ENCODE measurements at regions not wholly inside any gene's neighbourhood (a gene's known extent, or its start where the extent isn't known, plus 50 kb on each side); places are given as distances from the start of the nearest gene placed in this dataset.
"Not testable (repeated sequence)": the region's sequence is repeated elsewhere in the genome, so short reads cannot be mapped to it uniquely, and the experiment has no call there.

DNA sequence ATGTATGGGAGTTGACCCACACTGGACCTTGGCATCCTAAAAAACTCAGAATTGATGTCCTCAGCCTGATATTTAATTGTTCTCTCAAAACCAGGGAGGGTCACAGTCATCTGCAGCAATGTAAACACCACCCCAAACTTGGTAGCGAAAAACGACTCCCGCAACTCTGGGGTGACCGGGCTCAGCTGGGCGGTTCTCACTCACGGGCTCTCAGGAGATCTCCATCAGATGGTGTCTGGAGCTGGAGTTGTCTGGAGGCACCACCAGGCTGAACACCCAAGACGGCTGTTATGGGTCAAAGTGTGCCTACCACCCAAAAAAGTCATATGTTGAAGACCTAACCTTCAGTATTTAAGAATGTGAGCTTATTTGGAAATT is 50.9 kb upstream of the NXT1 start:
- intact Hi-C loops (cut with DNase I) = no loop called here
- DNase-seq (ENCODE audit: low spot score) = peak; percentile 71

DNA sequence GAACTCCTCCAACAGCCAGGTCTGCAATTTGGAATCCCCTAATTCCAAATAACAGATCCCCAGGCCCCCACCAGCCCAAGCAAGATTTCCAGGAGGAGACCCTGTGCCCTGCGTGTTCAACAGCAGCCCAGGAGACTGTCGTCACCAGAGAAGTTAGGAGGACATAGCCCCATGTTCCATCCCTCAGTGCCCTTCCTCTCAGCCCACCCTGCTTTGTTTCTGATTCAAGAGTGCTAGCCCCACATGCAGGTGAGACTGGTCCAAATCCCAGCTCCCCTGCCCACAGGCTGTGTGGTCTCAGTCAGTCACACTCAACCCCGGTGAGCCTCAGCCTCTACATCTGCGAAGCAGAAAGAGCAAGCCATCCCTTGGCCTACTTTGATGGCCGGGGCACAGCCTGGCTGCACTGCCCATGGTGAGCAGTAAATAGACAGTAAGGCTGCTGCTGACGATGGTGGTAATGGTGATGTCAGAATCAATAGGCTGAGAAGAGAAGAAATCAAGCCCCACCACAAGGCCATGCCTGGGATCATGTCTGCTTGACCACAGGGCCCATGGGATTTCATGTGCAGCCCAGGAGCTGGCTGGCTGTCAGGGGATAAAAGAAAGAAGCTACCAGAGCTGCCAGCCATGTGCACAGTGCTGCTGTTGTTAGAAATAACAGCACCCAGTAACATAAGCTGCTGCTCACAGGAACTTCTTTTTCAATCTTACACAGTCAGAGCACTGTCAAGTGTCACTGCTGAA is 51.5 kb upstream of the NXT1 start:
- DNase-seq (ENCODE audit: low spot score) = peak; percentile 31
- intact Hi-C loops (cut with DNase I) = no loop called here

DNA sequence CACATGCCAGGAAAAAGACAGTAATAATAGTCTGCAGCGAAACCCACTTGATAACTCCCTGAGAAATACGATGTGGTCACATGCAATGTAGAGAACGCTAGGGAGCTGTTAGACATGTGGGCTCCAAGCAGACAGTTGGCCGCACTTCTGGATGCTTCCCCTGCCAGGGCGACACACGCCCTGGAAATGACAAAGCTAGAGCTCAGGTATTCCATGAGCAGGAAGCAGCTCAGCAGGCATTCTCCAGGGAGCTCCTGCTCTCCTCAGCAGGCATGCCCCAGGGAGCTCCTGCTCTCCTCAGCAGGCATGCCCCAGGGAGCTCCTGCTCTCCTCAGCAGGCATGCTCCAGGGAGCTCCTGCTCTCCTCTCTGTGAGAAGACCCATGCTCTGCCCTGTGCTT is 52.4 kb upstream of the NXT1 start:
- intact Hi-C loops (cut with DNase I) = no loop called here
- peak; percentile 59 for DNase-seq (ENCODE audit: low spot score)

DNA sequence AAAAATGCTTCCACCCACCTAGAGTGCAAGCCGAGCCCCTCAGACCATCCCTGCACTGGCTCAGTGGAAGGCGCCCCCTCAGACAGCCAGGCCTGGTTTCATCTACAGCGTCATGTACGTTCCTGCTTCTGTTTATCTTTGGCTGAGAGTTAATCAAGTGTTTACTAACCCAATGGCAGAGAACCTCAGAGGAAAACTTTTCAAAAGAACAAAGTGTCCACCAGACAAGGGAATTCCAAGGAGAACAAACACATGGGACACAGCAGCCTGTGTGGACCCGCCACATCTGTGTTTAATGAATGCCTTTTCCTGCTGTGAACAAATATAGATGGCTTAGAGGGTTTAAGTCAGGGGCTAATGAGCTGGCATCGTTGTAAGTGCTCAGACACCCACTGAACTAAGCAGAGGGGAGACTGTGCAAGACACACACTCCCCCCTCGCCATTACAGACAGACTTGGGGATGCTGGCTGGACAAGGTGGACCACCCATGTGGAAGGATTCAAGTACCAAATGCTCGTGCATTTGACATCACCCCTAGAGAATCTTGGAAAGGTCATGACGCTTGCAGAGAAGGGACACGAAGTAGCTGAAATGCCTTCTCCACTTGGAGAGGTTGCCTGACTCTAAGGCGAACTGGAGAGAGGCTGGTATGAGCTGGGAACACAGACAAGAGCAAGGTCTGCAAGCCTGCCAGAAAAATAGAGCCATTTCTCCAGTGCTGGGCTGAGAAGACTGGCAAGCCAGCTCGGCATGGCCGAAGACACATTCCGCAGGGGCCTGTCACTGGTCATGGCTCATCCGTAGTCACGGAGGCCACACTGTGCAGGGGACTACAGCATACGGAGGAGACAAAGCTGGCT is 53.5 kb upstream of the NXT1 start:
- peak; percentile 20 for DNase-seq (ENCODE audit: low spot score)
- intact Hi-C loops (cut with DNase I) = no loop called here

DNA sequence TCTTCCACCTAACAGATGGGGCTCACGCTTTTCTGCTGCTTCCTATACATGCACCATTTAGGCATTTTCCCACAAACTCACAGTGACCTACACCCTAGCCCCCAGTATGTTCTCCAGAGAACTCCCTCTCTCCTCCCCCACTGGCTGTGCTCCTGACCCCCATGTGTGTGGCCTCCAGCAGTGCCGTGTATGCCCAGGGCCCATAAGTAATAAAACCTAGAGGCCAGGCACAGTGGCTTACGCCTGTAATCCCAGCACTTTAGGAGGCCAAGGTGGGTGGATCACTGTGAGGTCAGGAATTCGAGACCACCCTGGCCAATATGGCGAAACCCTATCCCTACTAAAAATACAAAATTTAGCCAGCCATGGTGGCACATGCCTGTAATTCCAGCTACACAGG is 54.7 kb upstream of the NXT1 start:
- DNase-seq (ENCODE audit: low spot score) = peak; percentile 24
- intact Hi-C loops (cut with DNase I) = no loop called here

DNA sequence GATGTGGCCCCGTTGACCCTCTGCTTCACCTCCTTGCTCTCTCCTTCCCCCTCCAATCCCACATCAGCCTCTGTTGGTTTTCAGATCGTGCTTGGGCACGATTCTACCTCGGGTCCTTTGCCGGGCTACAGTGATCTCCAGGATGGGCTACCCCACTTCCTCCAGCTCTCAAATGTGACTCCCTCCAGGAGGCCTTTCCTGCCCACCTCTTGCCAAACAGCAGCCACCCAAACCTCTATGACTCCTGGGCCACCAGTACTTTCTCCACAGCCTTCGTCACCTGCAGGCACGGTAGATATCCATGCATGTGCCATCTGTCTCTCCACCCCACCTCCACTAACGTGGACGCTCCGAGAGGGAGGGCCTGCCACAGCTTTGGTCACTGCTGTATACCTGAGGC is 55.9 kb upstream of the NXT1 start:
- DNase-seq (ENCODE audit: low spot score) = peak; percentile 62
- intact Hi-C loops (cut with DNase I) = no loop called here

DNA sequence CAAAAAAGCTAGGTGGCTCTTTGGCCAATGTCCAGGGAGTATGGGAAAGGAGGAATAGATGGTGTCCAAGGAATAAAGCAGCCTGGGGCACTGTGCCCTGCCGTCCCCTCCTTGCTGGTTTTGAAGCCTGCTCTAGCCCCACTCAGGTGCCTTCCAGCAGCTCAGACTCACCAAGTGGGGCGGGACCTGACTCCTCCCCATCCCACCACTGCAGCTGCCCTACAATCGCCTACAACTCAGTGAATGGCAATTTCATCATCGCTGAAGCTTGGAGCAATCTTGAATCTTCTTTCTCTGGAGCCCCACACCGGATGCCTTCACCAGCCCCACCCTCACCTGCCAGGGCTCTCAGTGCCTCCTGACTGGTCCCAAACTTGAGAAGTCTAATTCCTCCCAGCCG is 56.4 kb upstream of the NXT1 start:
- intact Hi-C loops (cut with DNase I) = no loop called here
- DNase-seq (ENCODE audit: low spot score) = peak; percentile 57

DNA sequence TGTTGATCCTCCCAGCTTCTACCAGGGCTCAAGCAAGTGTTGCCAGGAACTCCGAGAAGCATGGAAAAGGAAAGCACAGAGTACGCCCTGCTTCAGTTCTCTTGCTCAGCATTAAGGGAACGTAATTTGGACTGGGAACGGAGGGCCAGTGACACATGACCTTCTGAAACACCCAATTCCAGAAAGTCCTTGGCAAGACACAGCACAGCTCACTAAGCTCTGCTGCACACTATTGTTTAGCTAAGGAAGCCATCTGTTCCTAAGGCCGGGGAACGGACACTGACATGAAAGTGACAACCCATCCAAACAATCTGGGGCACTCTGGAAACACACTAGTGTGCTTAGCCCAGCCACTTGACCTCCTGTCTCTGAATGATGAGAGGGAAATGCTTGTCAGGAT is 56.9 kb upstream of the NXT1 start:
- peak; percentile 74 for DNase-seq (ENCODE audit: low spot score)
- intact Hi-C loops (cut with DNase I) = no loop called here

DNA sequence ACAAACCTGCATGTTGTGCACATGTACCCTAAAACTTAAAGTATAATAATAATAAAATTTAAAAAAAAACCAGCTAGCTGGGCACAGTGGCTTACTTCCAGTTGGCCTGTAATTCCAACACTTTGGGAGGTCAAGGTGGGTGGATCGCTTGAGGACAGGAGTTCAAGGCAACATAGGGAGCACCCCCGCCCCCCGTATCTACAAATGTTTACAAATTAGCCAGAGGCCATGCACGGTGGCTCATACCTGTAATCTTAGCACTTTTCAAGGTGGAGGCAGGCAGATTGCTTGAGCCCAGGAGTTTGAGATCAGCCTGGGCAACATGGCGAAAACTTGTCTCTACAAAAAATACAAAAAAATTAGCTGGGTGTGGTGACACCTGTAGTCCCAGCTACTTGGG is 58.3 kb upstream of the NXT1 start:
- DNase-seq (ENCODE audit: low spot score) = peak; percentile 10
- intact Hi-C loops (cut with DNase I) = not testable (repeated sequence)

DNA sequence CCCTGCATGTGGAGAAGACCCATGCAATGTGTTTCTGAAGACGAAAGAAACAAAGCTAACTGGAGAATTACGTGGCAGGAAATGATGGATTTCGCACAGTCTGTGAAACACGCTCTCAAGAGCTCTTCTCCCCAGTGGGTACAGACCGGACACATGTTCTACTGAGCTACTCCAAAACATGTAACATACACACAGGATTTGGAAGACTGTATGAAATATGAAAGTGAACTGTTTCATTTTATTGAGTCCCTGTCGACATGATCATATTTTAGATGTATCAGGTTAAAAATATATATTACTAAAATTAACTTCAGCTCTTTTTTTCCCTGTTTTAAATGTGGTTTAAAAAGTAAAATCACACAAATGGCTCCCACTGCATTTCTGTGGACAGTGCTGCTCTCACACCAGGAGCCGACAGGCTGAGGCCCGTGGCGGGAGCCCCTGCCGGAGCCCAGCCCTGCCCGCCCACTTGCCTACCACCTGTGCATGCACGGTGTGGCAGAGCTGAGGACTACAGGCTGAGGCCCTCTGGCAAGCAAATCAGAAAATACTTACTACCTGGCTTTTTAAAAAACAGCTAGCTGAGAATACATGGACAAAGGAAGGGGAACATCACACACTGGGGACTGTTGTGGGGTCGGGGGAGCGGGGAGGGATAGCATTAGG is 58.9 kb upstream of the NXT1 start:
- intact Hi-C loops (cut with DNase I) = no loop called here

DNA sequence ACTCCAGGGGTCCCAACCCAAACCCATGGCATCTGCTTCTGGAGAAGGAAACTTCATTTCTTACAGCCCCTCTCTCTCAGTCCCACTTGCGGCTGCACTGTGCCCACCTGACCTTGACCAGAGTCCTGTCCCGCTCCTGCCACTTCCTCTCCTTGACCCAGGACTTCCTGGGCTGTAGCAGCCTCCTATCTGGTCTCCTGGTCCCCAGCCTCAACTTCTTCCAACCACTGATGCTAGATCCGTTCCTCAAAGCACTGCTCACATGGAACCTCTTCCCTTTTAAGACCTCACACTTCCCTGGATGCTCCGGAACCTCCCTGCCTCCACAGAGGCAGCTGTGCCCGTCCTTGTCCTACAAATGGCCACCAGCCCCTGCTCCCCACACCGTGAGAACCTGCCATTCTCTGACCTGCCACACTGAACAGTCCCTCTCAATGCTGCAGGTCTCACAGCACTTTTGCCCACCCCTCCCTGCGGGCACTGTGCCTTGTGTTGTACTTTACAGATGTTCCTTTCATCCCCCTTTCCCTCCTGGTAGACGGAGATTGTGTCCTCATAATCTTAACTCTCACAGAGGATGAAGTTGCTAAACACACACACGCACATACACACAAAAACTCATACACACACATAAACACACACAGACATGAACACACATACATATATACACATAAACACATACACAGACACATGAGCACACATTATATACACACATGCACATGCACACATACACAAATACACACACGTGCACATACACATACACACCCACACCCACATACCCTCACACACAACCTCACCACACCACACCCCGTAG is 59.6 kb upstream of the NXT1 start:
- DNase-seq (ENCODE audit: low spot score) = peak; percentile 66
- intact Hi-C loops (cut with DNase I) = no loop called here

More for the DNA sequence above, 58.9 kb upstream of the NXT1 start:
- DNase-seq (ENCODE audit: low spot score) = peak; percentile 3

DNA sequence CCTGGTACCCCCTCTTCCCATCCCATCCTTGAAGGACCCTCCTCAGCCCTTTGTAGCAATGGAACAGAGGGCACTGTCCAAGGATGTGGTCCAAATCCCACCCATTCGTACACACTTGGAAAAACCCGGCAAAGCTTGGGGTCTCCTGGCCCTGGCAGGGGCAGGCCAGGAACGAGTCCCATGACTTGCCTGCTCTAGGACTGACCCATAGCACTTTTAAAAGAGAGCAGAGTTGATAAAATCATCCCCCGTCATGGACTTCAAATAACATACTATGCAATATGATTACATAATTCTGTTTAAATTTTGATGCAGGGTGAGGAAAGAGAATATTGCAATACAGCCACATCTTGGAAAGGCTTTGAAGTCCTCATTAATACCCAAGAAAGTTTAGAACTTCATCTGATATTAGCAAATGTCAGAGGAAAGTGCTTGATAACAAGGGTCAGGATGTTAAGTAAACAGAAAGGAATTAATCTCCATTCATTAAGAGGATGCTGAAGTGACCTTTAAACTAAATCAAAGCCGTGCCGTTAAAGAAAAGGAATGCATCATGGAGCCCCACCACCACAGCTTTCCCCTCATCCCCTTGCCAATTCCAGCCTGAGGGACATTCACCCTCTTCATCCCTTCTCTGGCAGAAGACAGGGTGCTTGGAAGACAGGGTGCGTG is 60.7 kb upstream of the NXT1 start:
- intact Hi-C loops (cut with DNase I) = no loop called here
- DNase-seq (ENCODE audit: low spot score) = peak; percentile 26

DNA sequence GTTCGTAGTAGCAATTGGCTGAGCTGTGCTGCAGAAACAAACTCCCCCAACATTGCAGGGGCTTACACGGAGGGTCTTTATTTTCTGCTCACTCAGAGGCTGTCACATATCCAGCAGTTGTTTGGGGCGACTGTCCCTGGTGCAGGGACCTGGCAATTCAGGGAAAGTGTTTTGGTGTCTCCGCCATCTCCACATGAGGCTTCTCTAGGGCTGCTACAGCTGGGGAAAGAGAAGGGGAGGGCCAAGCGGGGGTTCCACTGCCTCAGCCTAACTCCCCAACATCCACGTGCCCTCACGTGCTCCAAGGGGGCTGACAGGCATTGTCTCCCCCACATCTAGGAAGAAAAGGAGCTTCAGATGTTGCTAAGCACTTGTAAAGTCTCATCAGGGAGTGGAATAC is 61.3 kb upstream of the NXT1 start:
- peak; percentile 10 for DNase-seq (ENCODE audit: low spot score)

DNA sequence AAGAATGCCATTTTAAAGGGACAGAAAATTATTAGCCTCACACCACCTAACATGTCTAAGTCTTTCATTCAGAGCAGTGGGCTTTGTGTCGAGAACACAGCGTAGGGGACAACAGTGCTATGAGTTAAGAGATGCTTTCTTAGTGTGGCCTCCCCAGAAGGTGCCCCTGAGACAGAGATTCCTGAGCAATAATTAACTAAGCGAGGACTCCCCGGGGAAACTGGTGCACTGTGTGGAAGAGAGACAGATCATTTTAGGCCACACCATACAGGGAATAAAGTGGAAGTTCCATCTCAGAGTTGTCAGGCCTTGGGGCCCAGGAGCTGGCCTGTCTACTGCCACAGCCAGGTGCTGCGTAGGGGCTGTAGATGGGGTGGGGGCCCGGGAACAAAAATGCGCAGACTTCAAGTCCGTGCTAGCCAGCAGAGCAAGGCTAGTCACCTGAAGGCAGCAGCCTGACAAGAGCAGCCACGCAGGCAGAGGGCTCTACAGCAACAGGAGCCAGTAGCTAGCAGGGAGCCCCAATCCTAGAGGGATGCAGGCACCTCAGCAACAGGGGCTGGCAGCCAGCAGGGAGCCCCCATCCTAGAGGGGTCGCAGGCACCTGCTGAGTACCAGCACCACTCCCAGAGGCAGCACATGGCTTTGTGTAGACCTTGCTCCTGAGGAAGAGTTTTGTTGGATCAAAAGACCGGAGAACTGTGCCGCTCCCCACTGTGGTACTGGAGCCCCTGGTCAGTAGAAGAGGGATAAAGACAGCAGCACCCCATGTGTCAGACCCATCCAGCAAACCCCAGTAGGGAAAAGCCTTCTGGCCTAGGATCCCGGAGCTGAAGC is 63.0 kb upstream of the NXT1 start:
- intact Hi-C loops (cut with DNase I) = no loop called here
- peak; percentile 38 for DNase-seq (ENCODE audit: low spot score)

More for the DNA sequence above, 61.3 kb upstream of the NXT1 start:
- intact Hi-C loops (cut with DNase I) = no loop called here

DNA sequence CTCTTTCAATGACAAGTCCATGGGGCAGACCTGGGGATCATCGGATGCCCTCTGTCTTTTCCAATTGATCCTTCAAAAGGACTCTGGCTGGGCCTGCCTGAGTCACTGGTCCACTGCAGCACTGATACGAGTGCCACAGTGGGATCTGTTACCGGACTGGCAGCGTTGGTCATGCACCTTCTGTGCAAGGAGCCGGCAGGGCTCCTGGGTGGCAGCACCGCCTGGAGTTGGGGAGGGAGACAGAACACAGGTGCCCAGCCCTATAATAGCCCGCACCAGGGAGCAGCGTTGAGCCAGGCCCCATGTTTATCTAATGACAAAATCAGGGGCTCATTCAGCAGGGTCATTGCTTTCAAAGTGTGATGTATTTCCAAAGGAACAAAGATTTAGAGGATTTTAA is 64.2 kb upstream of the NXT1 start:
- peak; percentile 20 for DNase-seq (ENCODE audit: low spot score)
- intact Hi-C loops (cut with DNase I) = no loop called here

DNA sequence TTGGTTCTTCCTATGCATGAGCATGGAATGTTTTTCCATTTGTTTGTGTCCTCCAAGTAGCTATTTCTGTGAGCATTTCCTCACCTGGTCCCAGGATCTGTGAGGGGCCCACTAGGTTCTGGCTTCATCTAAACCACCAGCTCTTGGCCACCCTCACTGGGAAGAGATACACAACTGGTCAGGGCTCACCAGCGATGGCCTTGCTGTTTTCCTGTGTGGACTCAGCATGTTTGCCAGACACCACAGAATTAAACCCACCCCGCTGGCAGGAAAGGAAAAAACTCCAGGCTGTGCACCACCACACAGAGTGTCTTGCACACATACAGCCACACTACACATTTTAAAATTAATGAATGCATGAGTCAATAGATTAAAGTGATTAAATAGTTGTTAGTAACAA is 65.1 kb upstream of the NXT1 start:
- intact Hi-C loops (cut with DNase I) = no loop called here
- DNase-seq (ENCODE audit: low spot score) = peak; percentile 36

DNA sequence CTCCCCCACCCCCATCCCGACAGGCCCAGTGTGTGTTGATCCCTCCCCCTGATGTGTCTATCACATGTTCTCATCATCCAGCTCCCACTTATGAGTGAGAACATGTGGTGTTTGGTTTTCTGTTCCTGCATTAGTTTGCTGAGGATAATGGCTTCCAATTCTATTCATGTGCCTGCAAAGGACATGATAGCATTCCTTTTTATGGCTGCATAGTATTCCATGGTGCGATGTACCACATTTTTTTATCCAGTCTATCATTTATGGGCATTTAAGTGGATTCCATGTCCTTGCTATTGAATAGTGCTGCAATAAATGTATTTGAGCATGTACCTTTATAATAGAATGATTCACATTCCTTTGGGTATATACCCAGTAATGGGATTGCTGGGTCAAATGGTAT is 66.6 kb upstream of the NXT1 start:
- no peak for DNase-seq (ENCODE audit: low spot score)

DNA sequence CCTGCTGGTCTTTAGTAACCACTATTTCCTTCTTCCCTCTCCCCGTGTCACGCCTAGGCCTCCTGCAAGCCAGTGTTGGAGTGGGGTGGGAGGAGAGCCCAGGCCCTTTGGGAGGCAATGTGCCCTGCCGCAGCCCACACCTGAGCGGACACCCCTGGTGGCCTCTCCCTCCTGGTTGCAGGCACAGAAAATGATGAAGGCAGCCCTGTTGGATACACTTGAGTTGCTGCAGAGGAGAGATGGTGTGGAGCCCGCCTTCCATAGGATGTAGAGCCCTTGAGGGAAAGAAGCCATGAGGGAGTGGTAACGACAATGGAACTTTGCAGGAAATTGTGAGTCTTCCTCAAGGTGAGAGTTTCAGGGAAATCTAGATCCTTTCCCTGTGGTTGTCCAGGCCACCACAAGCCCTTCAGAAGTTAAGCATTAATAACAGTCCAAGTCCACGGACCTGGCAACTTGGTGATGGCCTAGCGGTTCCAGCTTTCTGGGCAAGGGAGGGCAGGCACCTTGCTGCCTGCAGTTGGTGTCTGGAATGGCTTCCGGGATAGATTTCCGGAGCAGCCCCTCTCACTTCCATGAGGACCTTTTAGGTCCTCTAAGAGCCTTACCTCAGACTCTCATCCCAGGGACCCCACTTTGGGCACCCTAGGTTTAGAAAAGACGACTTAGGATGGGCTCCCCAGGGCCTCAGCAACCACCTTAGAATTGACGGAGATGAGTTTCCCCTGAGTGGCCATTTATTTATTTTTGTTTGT is 67.3 kb upstream of the NXT1 start:
- intact Hi-C loops (cut with DNase I) = no loop called here

More for the DNA sequence above, 66.6 kb upstream of the NXT1 start:
- intact Hi-C loops (cut with DNase I) = no loop called here

More for the DNA sequence above, 67.3 kb upstream of the NXT1 start:
- peak; percentile 56 for DNase-seq (ENCODE audit: low spot score)
